ENCODE measurements at regions not wholly inside any gene's neighbourhood (a gene's known extent, or its start where the extent isn't known, plus 50 kb on each side); places are given as distances from the start of the nearest gene placed in this dataset.

DNA sequence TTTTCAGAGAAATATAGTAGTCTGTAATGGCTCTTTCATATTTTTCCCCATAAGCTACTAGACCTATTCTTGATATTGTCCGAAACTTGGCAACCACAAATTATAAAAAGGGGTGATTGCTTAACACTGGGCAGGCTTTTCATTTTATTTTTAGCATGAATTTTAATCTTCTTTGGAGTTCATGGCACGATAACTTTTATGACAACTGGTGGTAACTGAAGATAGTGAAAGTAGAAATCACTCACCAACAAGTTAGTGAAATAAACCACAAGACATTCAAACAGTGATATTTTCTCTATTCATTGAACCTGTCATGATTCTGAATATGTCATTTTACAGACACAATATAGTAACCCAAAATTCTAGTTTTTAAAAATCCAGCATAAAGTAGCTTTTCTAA lies 213.9 kb downstream of the PRDM9 start:
- Histone ChIP-seq H3K27ac (ENCODE audit: low read depth, low read length) (no peak overlapping the region), H3K27me3 (ENCODE audit: control insufficient read depth, low read length) (no peaks in the 10 kb centered on the region), H3K4me3 (ENCODE audit: low read length) (no peak overlapping the region), H3K9me3 (ENCODE audit: control insufficient read depth, insufficient read depth, low read length) (no peaks in the 10 kb centered on the region), H3K4me2 (ENCODE audit: low read length) (no peak overlapping the region), H4K20me1 (ENCODE audit: control insufficient read depth, insufficient read depth, low read depth, low read length) (no peaks in the 10 kb centered on the region), H3K36me3 (ENCODE audit: control insufficient read depth, low read length) (no peaks in the 10 kb centered on the region), H3K9me2 (replicated peaks; ENCODE audit: control insufficient read depth, low read length) (no peaks in the 10 kb centered on the region), H3F3A (ENCODE audit: control insufficient read depth, insufficient read depth) (no peaks in the 10 kb centered on the region), H3K4me1 (ENCODE audit: control insufficient read depth, low read length) (no peaks in the 10 kb centered on the region), H3K79me2 (ENCODE audit: control insufficient read depth, low read length) (no peaks in the 10 kb centered on the region)
- TF ChIP-seq EZH2phosphoT487 (IDR thresholded peaks at IDR 0.05; ENCODE audit: borderline replicate concordance, low read length) = no peak

DNA sequence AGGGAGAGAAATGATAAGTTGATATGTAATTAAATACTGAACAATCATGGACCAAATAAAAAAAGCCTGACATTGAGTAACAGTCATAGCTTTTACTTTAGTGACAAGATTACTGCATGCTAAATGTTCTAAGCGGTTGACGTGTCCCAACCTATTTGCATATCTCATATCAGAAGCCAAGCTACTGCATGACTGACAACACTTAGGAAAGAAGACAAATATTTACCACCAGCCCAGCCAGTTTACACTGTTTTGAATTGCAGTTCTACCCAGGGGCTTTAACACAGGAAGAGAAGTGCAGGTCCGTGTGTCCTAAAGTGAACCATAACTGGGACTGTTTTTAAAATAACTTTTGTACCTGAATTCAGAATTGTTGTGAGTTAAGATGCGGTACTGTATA lies 219.9 kb downstream of the PRDM9 start:
- Histone ChIP-seq H3K9me2 (replicated peaks; ENCODE audit: control insufficient read depth, low read length) (no peaks in the 10 kb centered on the region), H3K4me3 (ENCODE audit: low read length) (no peak overlapping the region), H3K4me1 (ENCODE audit: control insufficient read depth, low read length) (no peaks in the 10 kb centered on the region), H3K27me3 (ENCODE audit: control insufficient read depth, low read length) (no peaks in the 10 kb centered on the region), H3K4me2 (ENCODE audit: low read length) (no peak overlapping the region), H3K36me3 (ENCODE audit: control insufficient read depth, low read length) (no peaks in the 10 kb centered on the region), H4K20me1 (ENCODE audit: control insufficient read depth, insufficient read depth, low read depth, low read length) (no peaks in the 10 kb centered on the region), H3K9me3 (ENCODE audit: control insufficient read depth, insufficient read depth, low read length) (no peaks in the 10 kb centered on the region), H3K79me2 (ENCODE audit: control insufficient read depth, low read length) (no peaks in the 10 kb centered on the region), H3F3A (ENCODE audit: control insufficient read depth, insufficient read depth) (no peaks in the 10 kb centered on the region), H3K27ac (ENCODE audit: low read depth, low read length) (no peak overlapping the region)
- TF ChIP-seq, protein P1, sequence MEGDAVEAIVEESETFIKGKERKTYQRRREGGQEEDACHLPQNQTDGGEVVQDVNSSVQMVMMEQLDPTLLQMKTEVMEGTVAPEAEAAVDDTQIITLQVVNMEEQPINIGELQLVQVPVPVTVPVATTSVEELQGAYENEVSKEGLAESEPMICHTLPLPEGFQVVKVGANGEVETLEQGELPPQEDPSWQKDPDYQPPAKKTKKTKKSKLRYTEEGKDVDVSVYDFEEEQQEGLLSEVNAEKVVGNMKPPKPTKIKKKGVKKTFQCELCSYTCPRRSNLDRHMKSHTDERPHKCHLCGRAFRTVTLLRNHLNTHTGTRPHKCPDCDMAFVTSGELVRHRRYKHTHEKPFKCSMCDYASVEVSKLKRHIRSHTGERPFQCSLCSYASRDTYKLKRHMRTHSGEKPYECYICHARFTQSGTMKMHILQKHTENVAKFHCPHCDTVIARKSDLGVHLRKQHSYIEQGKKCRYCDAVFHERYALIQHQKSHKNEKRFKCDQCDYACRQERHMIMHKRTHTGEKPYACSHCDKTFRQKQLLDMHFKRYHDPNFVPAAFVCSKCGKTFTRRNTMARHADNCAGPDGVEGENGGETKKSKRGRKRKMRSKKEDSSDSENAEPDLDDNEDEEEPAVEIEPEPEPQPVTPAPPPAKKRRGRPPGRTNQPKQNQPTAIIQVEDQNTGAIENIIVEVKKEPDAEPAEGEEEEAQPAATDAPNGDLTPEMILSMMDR (IDR thresholded peaks at IDR 0.05; ENCODE audit: low read depth, low read length, poor library complexity, severe bottlenecking) = no peak
- no peak for TF ChIP-seq EZH2phosphoT487 (IDR thresholded peaks at IDR 0.05; ENCODE audit: borderline replicate concordance, low read length)

DNA sequence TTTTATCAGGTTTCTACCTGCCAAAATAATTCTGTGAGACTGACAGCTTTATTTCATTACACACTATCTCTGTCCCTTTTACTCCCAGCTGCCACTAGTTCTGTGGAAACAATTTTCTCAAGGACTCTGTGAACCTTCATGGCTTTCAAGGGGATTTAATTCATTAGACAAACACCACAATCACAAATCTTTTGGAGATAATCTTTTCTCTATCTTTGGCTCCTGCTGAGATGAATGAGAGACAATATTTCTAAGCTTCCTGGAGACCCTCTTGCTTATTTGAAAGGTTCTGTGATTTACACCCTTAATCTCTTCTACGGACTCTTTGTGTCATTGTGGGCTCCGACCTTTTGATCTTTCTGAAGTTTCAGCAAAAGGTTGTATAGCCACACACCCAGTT lies 222.6 kb downstream of the PRDM9 start:
- H3K36me3 ChIP-seq (ENCODE audit: control insufficient read depth, low read length) = no peaks in the 10 kb centered on the region
- H3K4me1 ChIP-seq (ENCODE audit: control insufficient read depth, low read length) = no peaks in the 10 kb centered on the region
- H3K27me3 ChIP-seq (ENCODE audit: control insufficient read depth, low read length) = no peaks in the 10 kb centered on the region
- H3K27ac ChIP-seq (ENCODE audit: low read depth, low read length) = no peak overlapping the region
- no peaks in the 10 kb centered on the region for H3K79me2 ChIP-seq (ENCODE audit: control insufficient read depth, low read length)
- TF ChIP-seq, protein P1 (IDR thresholded peaks at IDR 0.05; ENCODE audit: low read depth, low read length, poor library complexity, severe bottlenecking) = no peak
- H3K4me2 ChIP-seq (ENCODE audit: low read length) = no peak overlapping the region
- H4K20me1 ChIP-seq (ENCODE audit: control insufficient read depth, insufficient read depth, low read depth, low read length) = no peaks in the 10 kb centered on the region
- no peaks in the 10 kb centered on the region for H3K9me2 ChIP-seq (replicated peaks; ENCODE audit: control insufficient read depth, low read length)
- no peak overlapping the region for H3K4me3 ChIP-seq (ENCODE audit: low read length)
- no peaks in the 10 kb centered on the region for H3K9me3 ChIP-seq (ENCODE audit: control insufficient read depth, insufficient read depth, low read length)
- H3F3A ChIP-seq (ENCODE audit: control insufficient read depth, insufficient read depth) = no peaks in the 10 kb centered on the region

DNA sequence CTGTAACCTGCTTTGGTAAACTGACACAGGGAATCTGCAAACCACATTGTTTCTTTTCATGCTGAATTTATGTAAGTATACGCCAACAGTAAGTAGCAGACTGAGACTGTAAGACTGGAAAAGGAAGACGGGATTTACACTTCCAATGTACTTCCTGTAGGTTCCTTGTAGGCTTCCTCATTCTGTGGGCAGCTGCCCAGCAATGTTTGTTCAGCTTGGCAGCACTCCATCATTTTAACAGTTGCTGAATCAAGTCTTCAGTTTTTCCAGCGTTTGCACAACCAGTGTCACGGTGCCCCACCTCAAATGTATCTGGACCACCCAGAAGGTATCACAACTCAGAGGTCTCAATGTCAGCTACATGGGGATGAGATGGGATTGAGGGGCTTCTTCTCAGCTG lies 232.6 kb downstream of the PRDM9 start:
- Histone ChIP-seq H3K36me3 (ENCODE audit: control insufficient read depth, low read length) (no peaks in the 10 kb centered on the region), H3K27me3 (ENCODE audit: control insufficient read depth, low read length) (no peaks in the 10 kb centered on the region), H3F3A (ENCODE audit: control insufficient read depth, insufficient read depth) (no peaks in the 10 kb centered on the region), H3K79me2 (ENCODE audit: control insufficient read depth, low read length) (no peaks in the 10 kb centered on the region), H3K9me2 (replicated peaks; ENCODE audit: control insufficient read depth, low read length) (no peaks in the 10 kb centered on the region), H3K27ac (ENCODE audit: low read depth, low read length) (no peak overlapping the region), H3K4me1 (ENCODE audit: control insufficient read depth, low read length) (no peaks in the 10 kb centered on the region), H3K9me3 (ENCODE audit: control insufficient read depth, insufficient read depth, low read length) (no peaks in the 10 kb centered on the region), H4K20me1 (ENCODE audit: control insufficient read depth, insufficient read depth, low read depth, low read length) (no peaks in the 10 kb centered on the region), H3K4me3 (ENCODE audit: low read length) (no peak overlapping the region), H3K4me2 (ENCODE audit: low read length) (no peak overlapping the region)
- TF ChIP-seq, protein P1 (IDR thresholded peaks at IDR 0.05; ENCODE audit: low read depth, low read length, poor library complexity, severe bottlenecking) = no peak
- no peak for TF ChIP-seq EZH2phosphoT487 (IDR thresholded peaks at IDR 0.05; ENCODE audit: borderline replicate concordance, low read length)
